Body of pancreas (tissue), 4 donors: ENCODE measurements at regions not wholly inside any gene's neighbourhood (a gene's known extent, or its start where the extent isn't known, plus 50 kb on each side); places are given as distances from the start of the nearest gene placed in this dataset.

Experiments
- POLR2A ChIP-seq, 3 donors: fragments of 450-650 bp; IDR thresholded peaks; one replicate each; pipeline ENCODE4 v1.6.1; 2016; ENCODE audit warnings: antibody characterized with exemption in 3 of 3, mild to moderate bottlenecking in 2 of 3
- TF ChIP-seq, protein P1 (sequence below), 7 experiments: fragments of 450-650 bp in 4 of 7; fragments of 200-600 bp in 3 of 7; sonication (generic) in 3 of 7; IDR thresholded peaks; one replicate each; pipeline ENCODE4 v1.5.1; 2016 to 2019; ENCODE audit warnings: antibody characterized with exemption in 7 of 7

- TF ChIP-seq, protein P1, sequence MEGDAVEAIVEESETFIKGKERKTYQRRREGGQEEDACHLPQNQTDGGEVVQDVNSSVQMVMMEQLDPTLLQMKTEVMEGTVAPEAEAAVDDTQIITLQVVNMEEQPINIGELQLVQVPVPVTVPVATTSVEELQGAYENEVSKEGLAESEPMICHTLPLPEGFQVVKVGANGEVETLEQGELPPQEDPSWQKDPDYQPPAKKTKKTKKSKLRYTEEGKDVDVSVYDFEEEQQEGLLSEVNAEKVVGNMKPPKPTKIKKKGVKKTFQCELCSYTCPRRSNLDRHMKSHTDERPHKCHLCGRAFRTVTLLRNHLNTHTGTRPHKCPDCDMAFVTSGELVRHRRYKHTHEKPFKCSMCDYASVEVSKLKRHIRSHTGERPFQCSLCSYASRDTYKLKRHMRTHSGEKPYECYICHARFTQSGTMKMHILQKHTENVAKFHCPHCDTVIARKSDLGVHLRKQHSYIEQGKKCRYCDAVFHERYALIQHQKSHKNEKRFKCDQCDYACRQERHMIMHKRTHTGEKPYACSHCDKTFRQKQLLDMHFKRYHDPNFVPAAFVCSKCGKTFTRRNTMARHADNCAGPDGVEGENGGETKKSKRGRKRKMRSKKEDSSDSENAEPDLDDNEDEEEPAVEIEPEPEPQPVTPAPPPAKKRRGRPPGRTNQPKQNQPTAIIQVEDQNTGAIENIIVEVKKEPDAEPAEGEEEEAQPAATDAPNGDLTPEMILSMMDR (IDR thresholded peaks at IDR 0.05): no peak
- TF ChIP-seq POLR2A (IDR thresholded peaks at IDR 0.05): no peak
Measured at GRCh38 chr22:49662681-49663080, 165.0 kb downstream of the BRD1 start.
